WTC11 (cell line): ENCODE measurements at regions not wholly inside any gene's neighbourhood (a gene's known extent, or its start where the extent isn't known, plus 50 kb on each side); places are given as distances from the start of the nearest gene placed in this dataset.

ENCODE experiments used
- ATAC-seq: fragments of 200-7000 bp; cut with Tn5 transposase; 2 replicates; pipeline ENCODE4 v1.10.0; 2021; ENCODE audit warnings: mild to moderate bottlenecking, moderate library complexity
- CTCF ChIA-PET: fragments of 300-600 bp; sonication (Branson Sonifier 250); formaldehyde crosslinking; loops from one replicate; lab custom pipeline; 2021; ENCODE audit warnings: antibody characterized with exemption; lab: Charles Lee
- POLR2A ChIA-PET: fragments of 350-600 bp; sonication (Branson Sonifier 250); formaldehyde crosslinking; loops from one replicate; lab custom pipeline; 2021; ENCODE audit warnings: antibody characterized with exemption; lab: Charles Lee
- DNase-seq: peaks from one replicate; pipeline ENCODE4 v3.0.0; 2021; ENCODE audit warnings: low spot score
- H3K27ac Mint-ChIP-seq: 2 replicates; pipeline ENCODE4 v1.8.0; 2021; ENCODE audit warnings: mixed read lengths
- H3K27me3 Mint-ChIP-seq: 2 replicates; pipeline ENCODE4 v1.8.0; 2021; ENCODE audit warnings: low read depth, mild to moderate bottlenecking, moderate library complexity, mixed read lengths
- H3K36me3 Mint-ChIP-seq: 2 replicates; pipeline ENCODE4 v1.8.0; 2021; ENCODE audit warnings: mixed read lengths
- H3K4me1 Mint-ChIP-seq: 2 replicates; pipeline ENCODE4 v1.8.0; 2022; ENCODE audit warnings: mixed read lengths
- H3K4me3 Mint-ChIP-seq: 2 replicates; pipeline ENCODE4 v1.8.0; 2021; ENCODE audit warnings: mild to moderate bottlenecking, moderate library complexity, mixed read lengths
- H3K9me3 Mint-ChIP-seq: 2 replicates; pipeline ENCODE4 v1.8.0; 2021; ENCODE audit warnings: mixed read lengths
- AR ChIP-seq: fragments of 250-450 bp; sonication (Bioruptor Pico); IDR thresholded peaks from 2 replicates; pipeline ENCODE4 v1.9.0; 2021; ENCODE audit warnings: mild to moderate bottlenecking
- CREM ChIP-seq: sonication (generic); formaldehyde crosslinking; IDR thresholded peaks from 2 replicates; pipeline ENCODE4 v1.8.1; 2022; ENCODE audit warnings: mild to moderate bottlenecking, missing genetic modification reagents, moderate library complexity
- ELF4 ChIP-seq: sonication (generic); formaldehyde crosslinking; IDR thresholded peaks from 2 replicates; pipeline ENCODE4 v1.8.1; 2022; ENCODE audit warnings: low read depth, mild to moderate bottlenecking, moderate library complexity, missing genetic modification reagents
- GTF2I ChIP-seq: fragments of 250-450 bp; sonication (Bioruptor Pico); conservative IDR thresholded peaks from 2 replicates; pipeline ENCODE4 v1.4.0; 2021; ENCODE audit warnings: mild to moderate bottlenecking
- JUN ChIP-seq: sonication (generic); formaldehyde crosslinking; IDR thresholded peaks from 2 replicates; pipeline ENCODE4 v1.8.0; 2023; ENCODE audit warnings: mild to moderate bottlenecking, missing genetic modification reagents
- MYBL2 ChIP-seq: sonication (generic); formaldehyde crosslinking; IDR thresholded peaks from 2 replicates; pipeline ENCODE4 v1.8.1; 2023; ENCODE audit warnings: mild to moderate bottlenecking, moderate library complexity, missing genetic modification reagents
- NFATC4 ChIP-seq: fragments of 250-450 bp; sonication (Bioruptor Pico); IDR thresholded peaks from 2 replicates; pipeline ENCODE4 v1.9.0; 2021; ENCODE audit warnings: mild to moderate bottlenecking
- NR2C2 ChIP-seq: sonication (generic); formaldehyde crosslinking; IDR thresholded peaks from 2 replicates; pipeline ENCODE4 v1.8.0; 2022; ENCODE audit warnings: mild to moderate bottlenecking, missing genetic modification reagents
- SMAD4 ChIP-seq: sonication (generic); formaldehyde crosslinking; IDR thresholded peaks from 2 replicates; pipeline ENCODE4 v1.8.0; 2022; ENCODE audit warnings: mild to moderate bottlenecking, missing genetic modification reagents
- SOX15 ChIP-seq: fragments of 250-450 bp; sonication (Bioruptor Pico); IDR thresholded peaks from 2 replicates; pipeline ENCODE4 v1.9.0; 2021; ENCODE audit warnings: mild to moderate bottlenecking
- TCF7 ChIP-seq: sonication (generic); formaldehyde crosslinking; IDR thresholded peaks from 2 replicates; pipeline ENCODE4 v1.8.0; 2022; ENCODE audit warnings: mild to moderate bottlenecking, low read depth, missing genetic modification reagents, moderate library complexity
- TEAD1 ChIP-seq: sonication (generic); formaldehyde crosslinking; IDR thresholded peaks from 2 replicates; pipeline ENCODE4 v1.8.0; 2022; ENCODE audit warnings: mild to moderate bottlenecking, missing genetic modification reagents
- TP53 ChIP-seq: sonication (generic); formaldehyde crosslinking; IDR thresholded peaks from 2 replicates; pipeline ENCODE4 v1.8.1; 2023; ENCODE audit warnings: mild to moderate bottlenecking, missing genetic modification reagents
- TF ChIP-seq, protein P1 (sequence below): sonication (generic); formaldehyde crosslinking; IDR thresholded peaks from 2 replicates; pipeline ENCODE4 v1.8.0; 2022; ENCODE audit warnings: mild to moderate bottlenecking, missing genetic modification reagents
- TF ChIP-seq, protein P2 (sequence below): sonication (generic); formaldehyde crosslinking; IDR thresholded peaks from 2 replicates; pipeline ENCODE4 v1.8.0; 2022; ENCODE audit warnings: mild to moderate bottlenecking, missing genetic modification reagents
- TF ChIP-seq, protein P3 (sequence below): sonication (generic); formaldehyde crosslinking; IDR thresholded peaks from 2 replicates; pipeline ENCODE4 v1.8.1; 2022; ENCODE audit warnings: missing genetic modification reagents, borderline replicate concordance
- TF ChIP-seq, protein P4 (sequence below): sonication (generic); formaldehyde crosslinking; IDR thresholded peaks from 2 replicates; pipeline ENCODE4 v1.8.0; 2022; ENCODE audit warnings: missing genetic modification reagents
- TF ChIP-seq, protein P5 (sequence below): fragments of 250-450 bp; sonication (Bioruptor Pico); IDR thresholded peaks from 2 replicates; pipeline ENCODE4 v1.9.0; 2021; ENCODE audit warnings: mild to moderate bottlenecking, borderline replicate concordance

- H3K9me3 Mint-ChIP-seq: no peaks in the 10 kb centered on the region
- no peaks in the 10 kb centered on the region for H3K36me3 Mint-ChIP-seq
- TF ChIP-seq, protein P1, sequence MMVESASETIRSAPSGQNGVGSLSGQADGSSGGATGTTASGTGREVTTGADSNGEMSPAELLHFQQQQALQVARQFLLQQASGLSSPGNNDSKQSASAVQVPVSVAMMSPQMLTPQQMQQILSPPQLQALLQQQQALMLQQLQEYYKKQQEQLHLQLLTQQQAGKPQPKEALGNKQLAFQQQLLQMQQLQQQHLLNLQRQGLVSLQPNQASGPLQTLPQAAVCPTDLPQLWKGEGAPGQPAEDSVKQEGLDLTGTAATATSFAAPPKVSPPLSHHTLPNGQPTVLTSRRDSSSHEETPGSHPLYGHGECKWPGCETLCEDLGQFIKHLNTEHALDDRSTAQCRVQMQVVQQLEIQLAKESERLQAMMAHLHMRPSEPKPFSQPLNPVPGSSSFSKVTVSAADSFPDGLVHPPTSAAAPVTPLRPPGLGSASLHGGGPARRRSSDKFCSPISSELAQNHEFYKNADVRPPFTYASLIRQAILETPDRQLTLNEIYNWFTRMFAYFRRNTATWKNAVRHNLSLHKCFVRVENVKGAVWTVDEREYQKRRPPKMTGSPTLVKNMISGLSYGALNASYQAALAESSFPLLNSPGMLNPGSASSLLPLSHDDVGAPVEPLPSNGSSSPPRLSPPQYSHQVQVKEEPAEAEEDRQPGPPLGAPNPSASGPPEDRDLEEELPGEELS (CRISPR knock-in tag): no peak
- TF ChIP-seq MYBL2: no peak
- TF ChIP-seq NR2C2: no peak
- no peak for TF ChIP-seq AR (CRISPR knock-in tag)
- no peak for TF ChIP-seq NFATC4 (CRISPR knock-in tag)
- TF ChIP-seq, protein P2, sequence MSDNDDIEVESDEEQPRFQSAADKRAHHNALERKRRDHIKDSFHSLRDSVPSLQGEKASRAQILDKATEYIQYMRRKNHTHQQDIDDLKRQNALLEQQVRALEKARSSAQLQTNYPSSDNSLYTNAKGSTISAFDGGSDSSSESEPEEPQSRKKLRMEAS (CRISPR knock-in tag): no peak
- no peak for TF ChIP-seq GTF2I (CRISPR knock-in tag)
- TF ChIP-seq ELF4 (CRISPR knock-in tag): no peak
- TF ChIP-seq TEAD1 (CRISPR knock-in tag): no peak
- no peak for TF ChIP-seq SMAD4 (CRISPR knock-in tag)
- TF ChIP-seq, protein P3, sequence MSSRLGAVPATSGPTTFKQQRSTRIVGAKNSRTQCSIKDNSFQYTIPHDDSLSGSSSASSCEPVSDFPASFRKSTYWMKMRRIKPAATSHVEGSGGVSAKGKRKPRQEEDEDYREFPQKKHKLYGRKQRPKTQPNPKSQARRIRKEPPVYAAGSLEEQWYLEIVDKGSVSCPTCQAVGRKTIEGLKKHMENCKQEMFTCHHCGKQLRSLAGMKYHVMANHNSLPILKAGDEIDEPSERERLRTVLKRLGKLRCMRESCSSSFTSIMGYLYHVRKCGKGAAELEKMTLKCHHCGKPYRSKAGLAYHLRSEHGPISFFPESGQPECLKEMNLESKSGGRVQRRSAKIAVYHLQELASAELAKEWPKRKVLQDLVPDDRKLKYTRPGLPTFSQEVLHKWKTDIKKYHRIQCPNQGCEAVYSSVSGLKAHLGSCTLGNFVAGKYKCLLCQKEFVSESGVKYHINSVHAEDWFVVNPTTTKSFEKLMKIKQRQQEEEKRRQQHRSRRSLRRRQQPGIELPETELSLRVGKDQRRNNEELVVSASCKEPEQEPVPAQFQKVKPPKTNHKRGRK: no peak
- H3K27ac Mint-ChIP-seq: no peak overlapping the region
- peaks cover 6% of the 10 kb centered on the region for H3K4me1 Mint-ChIP-seq
- DNase-seq (no peak), ATAC-seq (no peak)
- ChIA-PET POLR2A (no interaction called here), CTCF (interaction anchor here (1.5 kb wide), 1 partner anchor 65 kb away, joined by 4 read pairs; no protein-coding TSS in a partner anchor)
- no peaks in the 10 kb centered on the region for H3K27me3 Mint-ChIP-seq
- H3K4me3 Mint-ChIP-seq: no peak overlapping the region
Measured at GRCh38 chr2:10499911-10500521, 51.9 kb upstream of the ODC1 start.

- no peak overlapping the region for H3K4me3 Mint-ChIP-seq
- ATAC-seq (no peak), DNase-seq (no peak)
- no peak overlapping the region for H3K27ac Mint-ChIP-seq
- no peaks in the 10 kb centered on the region for H3K36me3 Mint-ChIP-seq
- no peak for TF ChIP-seq TCF7 (CRISPR knock-in tag)
- TF ChIP-seq CREM (CRISPR knock-in tag): no peak
- TF ChIP-seq, protein P4, sequence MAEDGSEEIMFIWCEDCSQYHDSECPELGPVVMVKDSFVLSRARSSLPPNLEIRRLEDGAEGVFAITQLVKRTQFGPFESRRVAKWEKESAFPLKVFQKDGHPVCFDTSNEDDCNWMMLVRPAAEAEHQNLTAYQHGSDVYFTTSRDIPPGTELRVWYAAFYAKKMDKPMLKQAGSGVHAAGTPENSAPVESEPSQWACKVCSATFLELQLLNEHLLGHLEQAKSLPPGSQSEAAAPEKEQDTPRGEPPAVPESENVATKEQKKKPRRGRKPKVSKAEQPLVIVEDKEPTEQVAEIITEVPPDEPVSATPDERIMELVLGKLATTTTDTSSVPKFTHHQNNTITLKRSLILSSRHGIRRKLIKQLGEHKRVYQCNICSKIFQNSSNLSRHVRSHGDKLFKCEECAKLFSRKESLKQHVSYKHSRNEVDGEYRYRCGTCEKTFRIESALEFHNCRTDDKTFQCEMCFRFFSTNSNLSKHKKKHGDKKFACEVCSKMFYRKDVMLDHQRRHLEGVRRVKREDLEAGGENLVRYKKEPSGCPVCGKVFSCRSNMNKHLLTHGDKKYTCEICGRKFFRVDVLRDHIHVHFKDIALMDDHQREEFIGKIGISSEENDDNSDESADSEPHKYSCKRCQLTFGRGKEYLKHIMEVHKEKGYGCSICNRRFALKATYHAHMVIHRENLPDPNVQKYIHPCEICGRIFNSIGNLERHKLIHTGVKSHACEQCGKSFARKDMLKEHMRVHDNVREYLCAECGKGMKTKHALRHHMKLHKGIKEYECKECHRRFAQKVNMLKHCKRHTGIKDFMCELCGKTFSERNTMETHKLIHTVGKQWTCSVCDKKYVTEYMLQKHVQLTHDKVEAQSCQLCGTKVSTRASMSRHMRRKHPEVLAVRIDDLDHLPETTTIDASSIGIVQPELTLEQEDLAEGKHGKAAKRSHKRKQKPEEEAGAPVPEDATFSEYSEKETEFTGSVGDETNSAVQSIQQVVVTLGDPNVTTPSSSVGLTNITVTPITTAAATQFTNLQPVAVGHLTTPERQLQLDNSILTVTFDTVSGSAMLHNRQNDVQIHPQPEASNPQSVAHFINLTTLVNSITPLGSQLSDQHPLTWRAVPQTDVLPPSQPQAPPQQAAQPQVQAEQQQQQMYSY (CRISPR knock-in tag): no peak
- TF ChIP-seq, protein P5, sequence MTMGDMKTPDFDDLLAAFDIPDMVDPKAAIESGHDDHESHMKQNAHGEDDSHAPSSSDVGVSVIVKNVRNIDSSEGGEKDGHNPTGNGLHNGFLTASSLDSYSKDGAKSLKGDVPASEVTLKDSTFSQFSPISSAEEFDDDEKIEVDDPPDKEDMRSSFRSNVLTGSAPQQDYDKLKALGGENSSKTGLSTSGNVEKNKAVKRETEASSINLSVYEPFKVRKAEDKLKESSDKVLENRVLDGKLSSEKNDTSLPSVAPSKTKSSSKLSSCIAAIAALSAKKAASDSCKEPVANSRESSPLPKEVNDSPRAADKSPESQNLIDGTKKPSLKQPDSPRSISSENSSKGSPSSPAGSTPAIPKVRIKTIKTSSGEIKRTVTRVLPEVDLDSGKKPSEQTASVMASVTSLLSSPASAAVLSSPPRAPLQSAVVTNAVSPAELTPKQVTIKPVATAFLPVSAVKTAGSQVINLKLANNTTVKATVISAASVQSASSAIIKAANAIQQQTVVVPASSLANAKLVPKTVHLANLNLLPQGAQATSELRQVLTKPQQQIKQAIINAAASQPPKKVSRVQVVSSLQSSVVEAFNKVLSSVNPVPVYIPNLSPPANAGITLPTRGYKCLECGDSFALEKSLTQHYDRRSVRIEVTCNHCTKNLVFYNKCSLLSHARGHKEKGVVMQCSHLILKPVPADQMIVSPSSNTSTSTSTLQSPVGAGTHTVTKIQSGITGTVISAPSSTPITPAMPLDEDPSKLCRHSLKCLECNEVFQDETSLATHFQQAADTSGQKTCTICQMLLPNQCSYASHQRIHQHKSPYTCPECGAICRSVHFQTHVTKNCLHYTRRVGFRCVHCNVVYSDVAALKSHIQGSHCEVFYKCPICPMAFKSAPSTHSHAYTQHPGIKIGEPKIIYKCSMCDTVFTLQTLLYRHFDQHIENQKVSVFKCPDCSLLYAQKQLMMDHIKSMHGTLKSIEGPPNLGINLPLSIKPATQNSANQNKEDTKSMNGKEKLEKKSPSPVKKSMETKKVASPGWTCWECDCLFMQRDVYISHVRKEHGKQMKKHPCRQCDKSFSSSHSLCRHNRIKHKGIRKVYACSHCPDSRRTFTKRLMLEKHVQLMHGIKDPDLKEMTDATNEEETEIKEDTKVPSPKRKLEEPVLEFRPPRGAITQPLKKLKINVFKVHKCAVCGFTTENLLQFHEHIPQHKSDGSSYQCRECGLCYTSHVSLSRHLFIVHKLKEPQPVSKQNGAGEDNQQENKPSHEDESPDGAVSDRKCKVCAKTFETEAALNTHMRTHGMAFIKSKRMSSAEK (CRISPR knock-in tag): no peak
- no peak for TF ChIP-seq JUN (CRISPR knock-in tag)
- TF ChIP-seq TP53 (CRISPR knock-in tag): no peak
- no peak for TF ChIP-seq SOX15 (CRISPR knock-in tag)
- CTCF ChIA-PET: interaction anchor here (1.5 kb wide), 1 partner anchor 64 kb away, joined by 4 read pairs; no protein-coding TSS in a partner anchor
- no peaks in the 10 kb centered on the region for H3K9me3 Mint-ChIP-seq
- H3K27me3 Mint-ChIP-seq: no peaks in the 10 kb centered on the region
- peaks cover 6% of the 10 kb centered on the region for H3K4me1 Mint-ChIP-seq
- POLR2A ChIA-PET: no interaction called here
Measured at GRCh38 chr2:10499275-10499907, 51.3 kb upstream of the ODC1 start.
